ENCODE measurements at regions not wholly inside any gene's neighbourhood (a gene's known extent, or its start where the extent isn't known, plus 50 kb on each side); places are given as distances from the start of the nearest gene placed in this dataset.

GRCh38 chr2:222146488-222146887, 152.3 kb downstream of the PAX3 start:
- no peak for DNase-seq

DNA sequence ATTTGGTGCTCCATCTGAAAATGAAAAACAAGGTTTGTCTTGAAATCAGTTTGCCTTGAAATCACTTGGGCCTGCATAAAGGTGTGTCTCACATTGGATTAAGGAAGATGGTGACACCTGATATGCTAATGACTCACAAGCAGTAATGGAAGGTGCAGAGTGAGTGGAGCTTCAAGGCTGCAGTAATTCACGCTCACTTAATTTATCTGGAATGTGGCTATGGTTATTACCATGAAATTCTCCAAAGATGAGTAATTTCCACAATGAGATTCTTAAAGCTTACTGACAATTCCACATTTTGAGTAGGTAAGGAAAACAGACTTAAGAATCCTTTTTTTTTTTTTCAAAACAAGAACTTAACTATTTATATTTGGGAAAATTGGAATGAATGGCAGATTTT, 156.8 kb downstream of the PAX3 start:
- no peak for DNase-seq

- no peak for DNase-seq
These were observed 162.6 kb downstream of the PAX3 start for GRCh38 chr2:222136106-222136630.

DNA sequence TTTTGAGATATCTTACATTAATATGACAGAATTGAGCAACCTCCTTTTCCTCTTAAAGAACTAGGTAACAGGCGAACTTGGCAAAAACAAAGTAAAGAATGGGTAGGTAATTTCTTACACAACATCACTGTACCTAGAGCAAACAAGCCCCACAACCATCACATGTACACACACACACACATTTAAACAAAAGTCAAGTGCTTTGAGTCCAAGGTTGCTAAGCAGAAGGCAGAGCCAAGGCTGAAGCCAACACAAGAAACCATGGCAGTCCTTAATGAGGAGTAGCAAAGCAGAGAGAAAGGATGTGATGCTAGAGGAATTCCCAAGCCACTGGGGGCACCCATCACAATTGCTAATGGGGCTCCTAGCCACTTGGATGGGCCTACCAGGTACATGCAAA, 164.1 kb downstream of the PAX3 start:
- no peak for DNase-seq

GRCh38 chr2:222133897-222134296, 164.9 kb downstream of the PAX3 start:
- DNase-seq, result no peak

GRCh38 chr2:222130855-222131254, 167.9 kb downstream of the PAX3 start:
- no peak for DNase-seq

DNA sequence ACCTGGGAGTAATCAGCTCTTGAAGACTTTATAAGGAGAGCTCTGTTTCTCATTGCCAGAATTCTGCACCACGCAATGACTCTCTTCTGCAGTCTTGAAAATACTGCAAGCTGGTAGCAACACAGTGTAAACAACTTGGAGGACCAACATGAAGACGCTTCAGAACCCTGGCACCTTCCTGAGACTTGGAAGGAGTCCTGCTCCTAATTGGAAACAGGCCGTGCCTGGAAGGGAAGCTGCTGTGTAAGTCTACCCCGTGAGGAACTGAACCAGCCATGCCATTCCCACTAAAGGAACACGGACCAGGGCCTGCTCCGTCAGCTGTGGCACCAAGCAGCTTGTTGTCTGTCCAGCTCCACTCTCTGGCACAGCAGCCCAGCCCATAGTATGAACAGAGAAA, 171.1 kb downstream of the PAX3 start:
- DNase-seq, result no peak

DNA sequence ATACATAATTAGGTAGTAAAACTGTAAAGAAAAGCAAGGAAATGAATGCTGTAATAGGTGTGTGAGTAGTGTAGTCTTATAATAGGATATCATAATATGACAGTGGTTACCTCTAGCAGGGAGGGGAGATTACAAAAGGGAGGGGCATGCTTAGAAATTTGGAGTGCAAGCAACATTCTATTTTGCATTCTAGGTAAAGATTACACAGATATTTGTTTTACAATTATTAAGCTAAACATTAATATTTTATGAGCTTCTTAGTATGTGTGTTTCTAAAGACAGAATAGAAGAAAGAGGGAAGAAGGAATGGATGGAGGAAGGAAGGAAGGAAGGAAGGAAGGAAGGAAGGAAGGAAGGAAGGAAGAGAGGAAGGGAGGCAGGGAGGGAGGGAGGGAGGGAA, 177.9 kb downstream of the PAX3 start:
- no peak for DNase-seq

- no peak for DNase-seq
These were observed 183.5 kb downstream of the PAX3 start for GRCh38 chr2:222115296-222115695.

DNA sequence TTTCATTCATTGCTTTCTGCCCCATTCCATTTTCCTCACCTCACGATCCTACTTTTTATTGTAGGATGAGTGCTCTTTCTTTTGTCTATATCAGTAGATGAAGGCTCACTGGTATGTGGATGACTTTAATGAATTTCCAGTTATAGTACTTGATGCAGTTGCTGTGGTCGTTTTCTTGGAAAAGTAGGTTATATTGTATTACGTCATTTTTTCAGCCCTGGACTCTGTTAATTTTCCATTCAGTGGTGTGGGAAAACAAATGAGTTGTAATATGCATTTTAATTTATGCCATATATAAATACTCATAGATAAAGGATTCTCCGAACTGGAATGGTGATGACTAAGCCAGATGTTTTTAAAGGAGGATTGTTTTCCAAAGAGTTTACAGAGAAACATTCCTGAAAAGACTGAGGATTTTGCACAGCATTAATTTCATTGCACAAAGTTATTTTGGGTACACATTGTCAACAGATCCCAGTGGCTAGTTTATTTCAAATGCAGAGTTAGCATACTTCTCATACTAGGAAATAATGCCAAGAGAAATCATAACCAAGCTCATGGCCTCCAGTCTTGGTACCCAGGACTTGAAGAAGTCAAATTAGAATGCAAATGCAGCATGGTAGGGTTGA, 189.7 kb downstream of the PAX3 start:
- no peak for DNase-seq

DNA sequence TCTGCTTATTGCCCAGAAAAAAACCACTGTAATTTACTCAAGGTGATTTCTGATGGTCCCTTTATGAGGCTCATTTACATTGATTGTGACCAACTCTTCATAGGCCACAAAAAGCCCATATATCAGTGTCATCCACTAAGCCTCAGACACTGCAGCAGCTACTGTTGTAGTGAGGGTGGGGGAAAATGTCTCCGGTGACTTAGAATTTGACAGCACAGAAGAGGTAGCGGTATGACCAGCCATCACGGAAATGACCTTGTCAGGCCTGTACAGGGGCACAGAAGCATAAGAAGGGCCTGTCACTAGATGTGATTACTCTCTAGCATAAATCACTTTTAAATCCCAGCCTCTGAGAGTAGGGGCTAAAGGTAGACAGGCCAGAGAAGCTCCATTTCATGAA, 190.3 kb downstream of the PAX3 start:
- DNase-seq, result no peak

GRCh38 chr2:222105046-222105445, 193.8 kb downstream of the PAX3 start:
- no peak for DNase-seq

DNA sequence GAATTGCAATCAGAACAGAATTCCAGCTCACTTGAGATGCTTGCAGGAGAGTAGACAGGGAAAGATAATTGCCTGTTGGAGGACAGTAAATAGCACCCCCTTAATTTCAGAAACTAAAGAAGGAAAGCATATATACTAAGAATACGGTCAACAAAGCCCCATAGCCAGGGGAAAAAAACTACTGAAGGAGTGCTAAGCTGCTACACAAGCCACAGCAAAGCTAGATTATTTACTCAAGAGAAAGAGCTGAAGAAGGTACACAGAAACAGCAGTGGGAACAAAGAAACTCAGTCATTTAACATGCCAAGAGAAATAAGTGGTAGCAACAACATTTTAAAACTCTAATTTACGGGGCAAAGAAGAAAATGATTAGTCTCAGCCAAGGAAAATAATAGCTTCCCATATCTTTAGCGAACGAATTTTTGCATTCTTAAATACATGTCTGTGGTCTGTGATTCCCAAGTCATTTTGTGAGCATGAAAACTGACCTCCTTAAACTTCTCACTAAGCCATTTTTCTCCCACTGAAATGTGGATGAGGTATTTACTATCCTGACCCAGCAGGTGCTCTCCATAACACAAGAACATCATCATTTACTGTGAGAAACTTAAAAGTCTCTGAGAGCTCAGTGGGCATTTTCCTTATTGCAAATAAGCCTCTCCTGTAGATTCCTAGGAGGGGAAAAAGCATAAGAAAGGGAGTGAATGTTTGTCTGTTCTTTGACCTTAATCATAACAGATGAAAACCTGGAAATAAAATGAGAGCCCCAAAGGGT, 196.0 kb downstream of the PAX3 start:
- no peak for DNase-seq

DNA sequence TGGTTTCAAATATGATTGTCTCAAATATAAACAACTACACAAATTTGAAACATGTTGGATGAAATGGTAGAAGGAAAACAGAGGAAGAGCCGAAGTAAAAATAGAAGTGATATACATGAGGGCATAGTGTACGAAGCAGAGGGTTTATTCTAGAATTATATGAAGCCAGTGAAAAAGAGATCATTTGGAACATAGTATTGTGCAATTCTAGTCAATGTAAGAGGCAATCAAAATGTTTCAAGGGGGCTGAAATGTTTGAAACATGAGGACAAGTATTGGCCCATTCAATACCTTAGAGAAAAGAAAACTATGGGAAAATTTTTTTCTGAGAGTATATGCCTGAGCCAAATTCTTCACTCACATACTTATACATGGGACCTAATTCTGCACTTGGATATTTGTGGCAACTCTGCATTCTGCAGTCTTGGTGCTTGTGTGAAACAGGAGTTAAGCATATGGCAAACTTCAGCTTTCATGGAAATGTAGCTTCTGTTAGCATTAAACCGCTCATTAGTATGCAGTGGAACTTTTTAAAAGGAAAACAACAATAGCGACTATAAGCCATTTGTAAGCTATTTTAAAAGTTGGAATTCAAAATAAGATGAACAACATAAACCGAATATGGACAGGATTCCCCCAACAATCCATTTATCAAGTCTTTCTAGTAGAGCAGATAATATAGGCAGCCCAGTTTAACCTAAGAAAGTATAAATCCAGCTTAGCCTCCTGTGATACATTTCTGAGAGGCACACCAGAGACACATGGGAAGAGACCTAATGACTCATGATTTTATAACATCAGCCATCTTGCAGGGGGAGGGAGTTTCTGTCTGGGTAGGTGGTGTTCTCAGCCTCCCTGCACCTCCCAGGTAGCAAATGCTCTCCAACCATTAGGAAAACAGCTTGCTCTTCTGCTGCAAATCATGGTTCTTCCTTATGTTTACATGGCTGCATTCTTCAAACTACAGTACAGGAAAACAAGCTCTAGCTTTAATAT, 197.8 kb downstream of the PAX3 start:
- DNase-seq, result no peak

GRCh38 chr2:222088561-222088960, 210.2 kb downstream of the PAX3 start:
- DNase-seq, result no peak

GRCh38 chr2:222087998-222088397, 210.8 kb downstream of the PAX3 start:
- no peak for DNase-seq

DNA sequence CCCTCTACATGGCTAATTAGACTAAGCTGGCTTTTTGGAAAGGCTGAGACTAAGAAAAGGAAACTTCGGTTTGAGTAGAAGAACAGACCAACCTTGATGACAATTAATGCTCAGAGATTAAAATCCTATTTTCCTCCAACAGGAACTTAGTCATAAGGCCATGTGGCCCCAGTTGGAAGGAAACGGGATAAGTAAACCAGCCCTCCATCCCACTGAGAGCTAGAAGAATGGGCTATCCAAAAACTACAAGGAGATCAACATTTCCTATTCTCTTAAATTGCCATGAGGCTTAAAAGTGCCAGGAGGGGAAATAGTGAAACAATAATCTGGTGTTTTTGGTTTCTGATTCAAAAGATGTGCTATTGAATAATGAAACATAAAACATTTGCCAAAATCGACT, 216.6 kb downstream of the PAX3 start:
- no peak for DNase-seq

- DNase-seq, result no peak
These were observed 218.7 kb downstream of the PAX3 start for GRCh38 chr2:222080141-222080540.

DNA sequence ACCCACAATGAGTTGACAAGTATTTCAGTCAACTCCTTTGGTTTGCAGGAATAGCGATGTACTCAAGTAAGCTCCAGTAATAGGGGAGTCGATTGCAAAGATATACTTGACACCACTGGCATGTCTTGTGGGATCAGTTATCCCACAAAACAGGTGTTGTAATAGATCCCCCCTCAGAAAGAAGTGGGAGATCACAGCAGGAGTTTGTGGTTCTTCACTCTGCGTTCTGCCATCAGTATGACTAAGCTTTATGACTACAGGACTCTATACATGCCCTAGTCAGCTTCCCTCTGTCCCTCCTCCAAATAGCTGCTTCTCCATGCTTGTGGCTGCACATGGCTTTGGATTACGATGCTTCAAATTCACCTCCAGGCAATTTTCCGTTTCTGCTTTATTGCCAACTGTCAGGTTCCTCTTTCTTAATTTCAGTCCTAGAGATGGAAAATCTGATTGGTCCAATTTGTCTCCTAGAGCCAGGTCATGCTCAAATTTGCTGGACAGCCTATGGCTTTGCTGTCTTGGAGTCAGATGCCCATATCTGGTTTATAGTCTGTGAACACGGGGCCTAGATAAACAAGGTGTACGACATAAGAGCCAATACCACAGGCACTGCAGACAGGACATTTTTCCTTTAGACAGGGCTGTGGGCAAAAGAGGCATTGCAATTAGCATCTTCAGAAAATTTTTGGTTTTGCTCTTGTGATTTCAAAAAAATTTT, 221.7 kb downstream of the PAX3 start:
- no peak for DNase-seq

GRCh38 chr2:222074674-222075073, 224.1 kb downstream of the PAX3 start:
- no peak for DNase-seq

DNA sequence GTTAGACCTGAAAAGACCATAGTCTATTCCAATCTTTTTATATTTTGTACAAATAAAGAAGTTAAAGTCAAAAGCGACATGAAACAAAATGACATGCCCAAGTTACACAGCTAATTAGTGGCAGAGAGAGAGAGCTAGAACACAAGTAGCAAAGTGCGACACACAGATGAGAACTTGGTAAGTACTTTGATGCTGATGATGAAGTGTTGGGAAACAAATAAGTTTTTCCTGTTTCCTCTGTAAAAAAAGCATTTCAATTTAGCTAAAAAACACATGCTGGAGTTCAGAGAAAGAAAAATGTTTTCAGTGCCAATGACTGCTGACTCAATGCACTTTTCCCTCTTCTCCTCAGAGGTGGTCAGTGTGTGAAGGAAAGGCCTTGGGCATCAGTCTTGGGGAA, 226.9 kb downstream of the PAX3 start:
- no peak for DNase-seq

DNA sequence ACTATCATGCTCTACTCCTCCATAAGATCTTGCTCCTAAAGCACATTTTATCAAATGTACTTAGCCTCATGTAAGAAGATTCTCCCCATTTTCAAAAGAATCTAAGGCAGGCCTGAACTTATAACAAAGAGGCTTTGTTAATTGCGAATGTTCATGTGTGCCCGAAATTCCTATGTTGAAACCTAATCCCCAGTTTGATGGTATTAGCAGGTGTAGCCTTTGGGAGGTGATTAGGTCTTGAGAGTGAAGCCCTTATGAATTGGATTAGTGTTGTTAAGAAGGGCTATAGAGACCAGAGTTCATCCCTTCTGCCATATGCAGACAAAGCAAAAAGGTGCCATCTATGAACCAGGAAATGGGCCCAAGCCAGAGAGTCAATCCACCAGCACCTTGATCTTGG, 234.5 kb downstream of the PAX3 start:
- DNase-seq, result no peak
